MM.1S (cell line): ENCODE measurements at regions not wholly inside any gene's neighbourhood (a gene's known extent, or its start where the extent isn't known, plus 50 kb on each side); places are given as distances from the start of the nearest gene placed in this dataset.

Experiments
- EZH2 ChIP-seq: fragments of 300-600 bp; sonication (generic); optimal IDR thresholded peaks from 2 replicates; pipeline ENCODE3; 2017; ENCODE audit warnings: low read depth, mild to moderate bottlenecking, antibody characterized with exemption, low read length, mixed read lengths
- TF ChIP-seq, protein P1 (sequence below): fragments of 300-600 bp; sonication (generic); IDR thresholded peaks from 2 replicates; pipeline ENCODE4 v1.5.1; 2016; ENCODE audit warnings: antibody characterized with exemption, low read length, mixed read lengths

DNA sequence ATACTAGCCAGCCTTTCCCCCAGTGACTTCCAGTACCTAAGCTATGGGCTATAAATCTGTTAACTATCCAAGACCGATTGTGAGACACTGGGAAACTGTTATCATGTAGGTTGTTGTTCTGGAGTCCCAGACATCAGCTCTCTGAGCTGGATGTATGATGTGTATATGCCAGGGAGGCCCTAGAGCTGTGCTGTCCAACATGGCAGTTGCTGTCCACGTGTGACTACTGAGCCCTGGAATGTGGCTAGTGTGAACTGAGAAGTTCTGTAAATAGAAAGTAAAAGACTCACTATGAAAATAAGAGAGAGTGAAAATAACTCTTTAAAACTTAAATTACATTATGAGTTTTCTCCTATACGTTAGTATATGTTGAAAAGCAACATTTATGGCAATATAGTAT is 755.8 kb upstream of the FBXO33 start:
- TF ChIP-seq, protein P1, sequence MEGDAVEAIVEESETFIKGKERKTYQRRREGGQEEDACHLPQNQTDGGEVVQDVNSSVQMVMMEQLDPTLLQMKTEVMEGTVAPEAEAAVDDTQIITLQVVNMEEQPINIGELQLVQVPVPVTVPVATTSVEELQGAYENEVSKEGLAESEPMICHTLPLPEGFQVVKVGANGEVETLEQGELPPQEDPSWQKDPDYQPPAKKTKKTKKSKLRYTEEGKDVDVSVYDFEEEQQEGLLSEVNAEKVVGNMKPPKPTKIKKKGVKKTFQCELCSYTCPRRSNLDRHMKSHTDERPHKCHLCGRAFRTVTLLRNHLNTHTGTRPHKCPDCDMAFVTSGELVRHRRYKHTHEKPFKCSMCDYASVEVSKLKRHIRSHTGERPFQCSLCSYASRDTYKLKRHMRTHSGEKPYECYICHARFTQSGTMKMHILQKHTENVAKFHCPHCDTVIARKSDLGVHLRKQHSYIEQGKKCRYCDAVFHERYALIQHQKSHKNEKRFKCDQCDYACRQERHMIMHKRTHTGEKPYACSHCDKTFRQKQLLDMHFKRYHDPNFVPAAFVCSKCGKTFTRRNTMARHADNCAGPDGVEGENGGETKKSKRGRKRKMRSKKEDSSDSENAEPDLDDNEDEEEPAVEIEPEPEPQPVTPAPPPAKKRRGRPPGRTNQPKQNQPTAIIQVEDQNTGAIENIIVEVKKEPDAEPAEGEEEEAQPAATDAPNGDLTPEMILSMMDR: no peak
- TF ChIP-seq EZH2: no peak
